PC-3 (cell line): ENCODE measurements at regions not wholly inside any gene's neighbourhood (a gene's known extent, or its start where the extent isn't known, plus 50 kb on each side); places are given as distances from the start of the nearest gene placed in this dataset.

Source experiments
- ATAC-seq: fragments of 200-7000 bp; cut with Tn5 transposase; 2 replicates; pipeline ENCODE4 v1.9.1; 2020; ENCODE audit warnings: mild to moderate bottlenecking, moderate library complexity
- BruUV-seq: library from RNA; stranded (reverse); fragments of 400-500 nt; replicated peaks from 2 replicates; lab custom pipeline; 2021; lab: Mats Ljungman, UMichigan
- CTCF ChIA-PET: fragments of 300-600 bp; sonication (Branson Sonifier 250); formaldehyde crosslinking; loops from one replicate; lab custom pipeline; 2022; ENCODE audit warnings: antibody characterized with exemption; lab: Charles Lee
- POLR2A ChIA-PET: fragments of 300-600 bp; sonication (Branson Sonifier 250); formaldehyde crosslinking; loops from one replicate; lab custom pipeline; 2022; ENCODE audit warnings: antibody characterized with exemption; ENCODE audit not compliant: unreplicated experiment; lab: Charles Lee
- DNase-seq: peaks from one replicate; pipeline ENCODE4 v3.0.0-alpha.2; 2015
- H2AFZ ChIP-seq: fragments of 300-600 bp; sonication (generic); 2 replicates; pipeline ENCODE4 v1.6.0; 2016; ENCODE audit warnings: antibody characterized with exemption, low read length
- H3F3A ChIP-seq: fragments of 300-600 bp; sonication (generic); one replicate; pipeline ENCODE4 v1.6.0; 2017; ENCODE audit warnings: antibody characterized with exemption, low read length, control low read depth, mild to moderate bottlenecking; ENCODE audit not compliant: unreplicated experiment
- H3K27ac ChIP-seq: fragments of 300-600 bp; sonication (generic); 2 replicates; pipeline ENCODE4 v1.5.1; 2016; ENCODE audit warnings: mild to moderate bottlenecking, low read length
- H3K27me3 ChIP-seq: fragments of 300-600 bp; sonication (generic); 2 replicates; pipeline ENCODE4 v1.6.1; 2016; ENCODE audit warnings: low read length, mixed read lengths
- H3K36me3 ChIP-seq: fragments of 300-600 bp; sonication (generic); 2 replicates; pipeline ENCODE4 v1.6.1; 2016; ENCODE audit warnings: low read depth, mixed run types, low read length, mixed read lengths
- H3K4me1 ChIP-seq: fragments of 300-600 bp; sonication (generic); 2 replicates; pipeline ENCODE4 v1.5.1; 2016; ENCODE audit warnings: low read length; ENCODE audit not compliant: insufficient read depth
- H3K4me2 ChIP-seq: fragments of 300-600 bp; sonication (generic); 2 replicates; pipeline ENCODE4 v1.6.0; 2016; ENCODE audit warnings: low read length
- H3K4me3 ChIP-seq: fragments of 300-600 bp; sonication (generic); 2 replicates; pipeline ENCODE4 v1.5.1; 2016; ENCODE audit warnings: mild to moderate bottlenecking, low read length, mixed read lengths
- H3K79me2 ChIP-seq: fragments of 300-600 bp; sonication (generic); 2 replicates; pipeline ENCODE4 v1.6.1; 2017; ENCODE audit warnings: low read length, mixed read lengths
- H3K9ac ChIP-seq: fragments of 300-600 bp; sonication (generic); 2 replicates; pipeline ENCODE4 v1.6.0; 2016; ENCODE audit warnings: mild to moderate bottlenecking, low read length
- H3K9me2 ChIP-seq: fragments of 300-600 bp; sonication (generic); replicated peaks from 2 replicates; pipeline ENCODE4 v1.6.1; 2016; ENCODE audit warnings: mixed run types, low read length, mixed read lengths
- H3K9me3 ChIP-seq: fragments of 300-600 bp; sonication (generic); 2 replicates; pipeline ENCODE4 v1.6.1; 2016; ENCODE audit warnings: low read length, mixed read lengths
- H4K20me1 ChIP-seq: fragments of 300-600 bp; sonication (generic); 2 replicates; pipeline ENCODE4 v1.6.1; 2016; ENCODE audit warnings: low read length, mixed read lengths
- EZH2 ChIP-seq: fragments of 300-600 bp; sonication (generic); IDR thresholded peaks from one replicate; pipeline ENCODE4 v1.6.1; 2017; ENCODE audit warnings: antibody characterized with exemption, mild to moderate bottlenecking, low read length; ENCODE audit not compliant: unreplicated experiment
- EZH2phosphoT487 ChIP-seq: fragments of 300-600 bp; sonication (generic); IDR thresholded peaks from 2 replicates; pipeline ENCODE4 v1.6.1; 2018; ENCODE audit warnings: mild to moderate bottlenecking, antibody characterized with exemption, low read length, borderline replicate concordance
- intact Hi-C: fragments of 100-400 bp; cut with micrococcal nuclease; formaldehyde crosslinking; loops from 2 replicates; pipeline ENCODE4 v1.9.0; 2023
- TF ChIP-seq, protein P1 (sequence below): fragments of 300-600 bp; sonication (generic); conservative IDR thresholded peaks from 2 replicates; pipeline ENCODE4 v1.5.1; 2017; ENCODE audit warnings: antibody characterized with exemption, low read depth, mild to moderate bottlenecking, low read length

- Histone ChIP-seq H3K27me3 (no peaks in the 10 kb centered on the region), H3K9me3 (no peaks in the 10 kb centered on the region), H3F3A (no peaks in the 10 kb centered on the region), H3K4me2 (no peak overlapping the region), H4K20me1 (no peaks in the 10 kb centered on the region), H3K9ac (no peak overlapping the region), H3K4me1 (no peaks in the 10 kb centered on the region), H3K27ac (no peak overlapping the region), H3K79me2 (no peaks in the 10 kb centered on the region), H2AFZ (no peak overlapping the region), H3K36me3 (no peaks in the 10 kb centered on the region), H3K4me3 (no peak overlapping the region), H3K9me2 (no peaks in the 10 kb centered on the region)
- intact Hi-C loops: no loop called here
- ATAC-seq (no peak), DNase-seq (no peak)
- BruUV-seq: no TSS peak
- ChIA-PET CTCF (no interaction called here), POLR2A (no interaction called here)
- TF ChIP-seq EZH2phosphoT487 (no peak), EZH2 (no peak)
- TF ChIP-seq, protein P1, sequence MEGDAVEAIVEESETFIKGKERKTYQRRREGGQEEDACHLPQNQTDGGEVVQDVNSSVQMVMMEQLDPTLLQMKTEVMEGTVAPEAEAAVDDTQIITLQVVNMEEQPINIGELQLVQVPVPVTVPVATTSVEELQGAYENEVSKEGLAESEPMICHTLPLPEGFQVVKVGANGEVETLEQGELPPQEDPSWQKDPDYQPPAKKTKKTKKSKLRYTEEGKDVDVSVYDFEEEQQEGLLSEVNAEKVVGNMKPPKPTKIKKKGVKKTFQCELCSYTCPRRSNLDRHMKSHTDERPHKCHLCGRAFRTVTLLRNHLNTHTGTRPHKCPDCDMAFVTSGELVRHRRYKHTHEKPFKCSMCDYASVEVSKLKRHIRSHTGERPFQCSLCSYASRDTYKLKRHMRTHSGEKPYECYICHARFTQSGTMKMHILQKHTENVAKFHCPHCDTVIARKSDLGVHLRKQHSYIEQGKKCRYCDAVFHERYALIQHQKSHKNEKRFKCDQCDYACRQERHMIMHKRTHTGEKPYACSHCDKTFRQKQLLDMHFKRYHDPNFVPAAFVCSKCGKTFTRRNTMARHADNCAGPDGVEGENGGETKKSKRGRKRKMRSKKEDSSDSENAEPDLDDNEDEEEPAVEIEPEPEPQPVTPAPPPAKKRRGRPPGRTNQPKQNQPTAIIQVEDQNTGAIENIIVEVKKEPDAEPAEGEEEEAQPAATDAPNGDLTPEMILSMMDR: no peak
Measured at GRCh38 chrX:63285375-63285774, 65.8 kb downstream of the SPIN4 start.

- no peak overlapping the region for H2AFZ ChIP-seq
- H3K27ac ChIP-seq: no peak overlapping the region
- no peaks in the 10 kb centered on the region for H3K9me3 ChIP-seq
- POLR2A ChIA-PET: no interaction called here
- H3K4me2 ChIP-seq: no peak overlapping the region
- H3K4me1 ChIP-seq: no peaks in the 10 kb centered on the region
- CTCF ChIA-PET: no interaction called here
- no peaks in the 10 kb centered on the region for H4K20me1 ChIP-seq
- no peak for TF ChIP-seq EZH2
- no peak for TF ChIP-seq EZH2phosphoT487
- TF ChIP-seq, protein P1: no peak
- H3F3A ChIP-seq: no peaks in the 10 kb centered on the region
- no peak for ATAC-seq
- DNase-seq: no peak
- intact Hi-C loops: no loop called here
- no TSS peak for BruUV-seq
- no peak overlapping the region for H3K4me3 ChIP-seq
- no peaks in the 10 kb centered on the region for H3K9me2 ChIP-seq
- H3K27me3 ChIP-seq: no peaks in the 10 kb centered on the region
- H3K9ac ChIP-seq: no peak overlapping the region
- H3K79me2 ChIP-seq: no peaks in the 10 kb centered on the region
- H3K36me3 ChIP-seq: no peaks in the 10 kb centered on the region
Measured at GRCh38 chrX:63284659-63285058, 66.5 kb downstream of the SPIN4 start.

- no peaks in the 10 kb centered on the region for H3F3A ChIP-seq
- no peaks in the 10 kb centered on the region for H3K9me3 ChIP-seq
- H3K79me2 ChIP-seq: no peaks in the 10 kb centered on the region
- POLR2A ChIA-PET: no interaction called here
- intact Hi-C loops: no loop called here
- no peak overlapping the region for H3K4me3 ChIP-seq
- CTCF ChIA-PET: no interaction called here
- no peak overlapping the region for H2AFZ ChIP-seq
- no peaks in the 10 kb centered on the region for H3K36me3 ChIP-seq
- H3K4me2 ChIP-seq: no peak overlapping the region
- H3K27me3 ChIP-seq: no peaks in the 10 kb centered on the region
- no peaks in the 10 kb centered on the region for H4K20me1 ChIP-seq
- no peak overlapping the region for H3K9ac ChIP-seq
- no peak overlapping the region for H3K27ac ChIP-seq
- H3K4me1 ChIP-seq: no peaks in the 10 kb centered on the region
- no peaks in the 10 kb centered on the region for H3K9me2 ChIP-seq
- ATAC-seq (no peak), DNase-seq (no peak)
- no TSS peak for BruUV-seq
- no peak for TF ChIP-seq EZH2phosphoT487
- TF ChIP-seq, protein P1: no peak
Measured at GRCh38 chrX:63283348-63283747, 67.8 kb downstream of the SPIN4 start.
